Astrocyte (in vitro differentiated cells and primary cell): ENCODE measurements at regions not wholly inside any gene's neighbourhood (a gene's known extent, or its start where the extent isn't known, plus 50 kb on each side); places are given as distances from the start of the nearest gene placed in this dataset.

ENCODE experiments used
- DNase-seq: peaks from one replicate; pipeline ENCODE4 v3.0.0-alpha.2; 2010; ENCODE audit warnings: low read depth
- FAIRE-seq: peaks from 2 replicates; lab custom pipeline; 2011; peaks lifted over from hg19 to GRCh38; lab: Jason Lieb, UNC
- H2AFZ ChIP-seq: 2 replicates; pipeline ENCODE4 v1.6.0; 2012; ENCODE audit warnings: low read depth, low read length, inconsistent platforms
- H3K27ac ChIP-seq: 2 replicates; pipeline ENCODE4 v1.5.1; 2011; ENCODE audit warnings: low read depth, low read length, inconsistent platforms
- H3K27me3 ChIP-seq: 2 replicates; pipeline ENCODE4 v1.6.0; 2011; ENCODE audit warnings: low read length, inconsistent platforms; ENCODE audit not compliant: insufficient read depth
- H3K36me3 ChIP-seq: 2 replicates; pipeline ENCODE4 v1.5.1; 2011; ENCODE audit warnings: low read length, inconsistent platforms; ENCODE audit not compliant: insufficient read depth
- H3K4me1 ChIP-seq: 2 replicates; pipeline ENCODE4 v1.5.1; 2011; ENCODE audit warnings: low read length, inconsistent platforms; ENCODE audit not compliant: insufficient read depth
- H3K4me2 ChIP-seq: 2 replicates; pipeline ENCODE4 v1.6.0; 2012; ENCODE audit warnings: low read length, inconsistent platforms
- H3K4me3 ChIP-seq: 2 replicates; pipeline ENCODE4 v1.5.1; 2011; ENCODE audit warnings: low read depth, mild to moderate bottlenecking, low read length, inconsistent platforms; ENCODE audit not compliant: insufficient read depth
- H3K79me2 ChIP-seq: 2 replicates; pipeline ENCODE4 v1.6.0; 2012; ENCODE audit warnings: mild to moderate bottlenecking, low read length, inconsistent platforms; ENCODE audit not compliant: insufficient read depth
- H3K9ac ChIP-seq: 2 replicates; pipeline ENCODE4 v1.6.0; 2012; ENCODE audit warnings: mild to moderate bottlenecking, low read length, inconsistent platforms
- H3K9me3 ChIP-seq: 2 replicates; pipeline ENCODE4 v1.5.1; 2012; ENCODE audit warnings: low read depth, mild to moderate bottlenecking, low read length, inconsistent platforms; ENCODE audit not compliant: insufficient read depth
- H4K20me1 ChIP-seq: 2 replicates; pipeline ENCODE4 v1.6.0; 2012; ENCODE audit warnings: low read length, inconsistent platforms; ENCODE audit not compliant: insufficient read depth
- H3K27ac Mint-ChIP-seq: one replicate; pipeline ENCODE4 v1.8.0; 2021; ENCODE audit warnings: mild to moderate bottlenecking, mixed read lengths; ENCODE audit not compliant: unreplicated experiment
- H3K27me3 Mint-ChIP-seq: one replicate; pipeline ENCODE4 v1.8.0; 2021; ENCODE audit warnings: low read depth, mixed read lengths; ENCODE audit not compliant: unreplicated experiment
- H3K36me3 Mint-ChIP-seq: one replicate; pipeline ENCODE4 v1.8.0; 2021; ENCODE audit warnings: low read depth, mixed read lengths; ENCODE audit not compliant: unreplicated experiment
- H3K4me1 Mint-ChIP-seq: one replicate; pipeline ENCODE4 v1.8.0; 2021; ENCODE audit warnings: low read depth, mixed read lengths; ENCODE audit not compliant: unreplicated experiment
- H3K4me3 Mint-ChIP-seq: one replicate; pipeline ENCODE4 v1.8.0; 2021; ENCODE audit warnings: mild to moderate bottlenecking, moderate library complexity, mixed read lengths; ENCODE audit not compliant: unreplicated experiment
- H3K9me3 Mint-ChIP-seq: one replicate; pipeline ENCODE4 v1.8.0; 2021; ENCODE audit warnings: mild to moderate bottlenecking, mixed read lengths; ENCODE audit not compliant: unreplicated experiment
- EZH2 ChIP-seq: IDR thresholded peaks from 2 replicates; pipeline ENCODE4 v1.6.1; 2012; ENCODE audit warnings: mild to moderate bottlenecking, low read length, inconsistent platforms; ENCODE audit not compliant: insufficient read depth
- TF ChIP-seq, protein P1 (sequence below): IDR thresholded peaks from 2 replicates; pipeline ENCODE4 v1.5.1; 2011; ENCODE audit warnings: low read depth, mild to moderate bottlenecking, inconsistent platforms, low read length, moderate library complexity; ENCODE audit not compliant: insufficient read depth

DNA sequence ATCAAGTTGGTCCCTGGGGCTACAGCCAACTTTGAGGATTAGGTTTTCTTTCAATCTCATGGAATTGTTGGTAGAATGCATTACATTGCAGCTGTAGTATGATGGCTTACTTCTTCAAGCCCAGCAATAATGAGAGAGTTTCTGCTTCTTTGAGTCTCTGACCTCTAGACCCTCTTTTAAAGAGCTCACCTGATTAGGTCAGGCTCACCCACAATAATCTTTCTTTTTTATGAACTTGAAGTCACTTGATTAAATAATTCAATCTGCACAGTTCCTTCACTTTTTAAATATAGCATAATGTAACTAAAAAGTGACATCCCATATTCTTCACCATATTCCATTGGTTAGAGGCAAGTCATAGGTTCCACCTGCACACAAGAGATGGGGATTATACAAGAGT lies 547.5 kb upstream of the CT83 start:
- no peak for DNase-seq
- no peaks in the 10 kb centered on the region for H3K27me3 Mint-ChIP-seq
- peak; percentile 52 for FAIRE-seq

DNA sequence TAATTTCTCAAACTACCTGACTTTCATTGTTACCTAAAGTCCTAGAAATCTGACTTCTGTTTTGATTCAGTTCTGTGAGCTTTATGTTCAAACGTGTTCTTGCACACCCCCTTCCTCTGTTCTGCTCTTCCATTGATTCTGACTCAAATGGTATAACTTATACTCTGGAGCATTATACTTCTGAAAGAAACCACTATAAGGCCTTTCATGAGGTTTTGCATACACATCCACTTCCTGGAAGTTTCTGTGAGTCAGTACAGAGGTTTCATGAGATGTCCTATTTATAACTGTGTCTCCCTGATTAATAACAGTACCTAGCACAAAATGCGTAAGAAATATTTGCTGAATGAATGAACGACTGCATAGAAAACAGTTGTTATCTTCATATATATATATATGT lies 540.2 kb upstream of the CT83 start:
- H3K9me3 ChIP-seq: no peaks in the 10 kb centered on the region
- no peaks in the 10 kb centered on the region for H3K36me3 ChIP-seq
- H3K4me1 Mint-ChIP-seq: no peaks in the 10 kb centered on the region
- H3K4me1 ChIP-seq: no peaks in the 10 kb centered on the region
- TF ChIP-seq, protein P1, sequence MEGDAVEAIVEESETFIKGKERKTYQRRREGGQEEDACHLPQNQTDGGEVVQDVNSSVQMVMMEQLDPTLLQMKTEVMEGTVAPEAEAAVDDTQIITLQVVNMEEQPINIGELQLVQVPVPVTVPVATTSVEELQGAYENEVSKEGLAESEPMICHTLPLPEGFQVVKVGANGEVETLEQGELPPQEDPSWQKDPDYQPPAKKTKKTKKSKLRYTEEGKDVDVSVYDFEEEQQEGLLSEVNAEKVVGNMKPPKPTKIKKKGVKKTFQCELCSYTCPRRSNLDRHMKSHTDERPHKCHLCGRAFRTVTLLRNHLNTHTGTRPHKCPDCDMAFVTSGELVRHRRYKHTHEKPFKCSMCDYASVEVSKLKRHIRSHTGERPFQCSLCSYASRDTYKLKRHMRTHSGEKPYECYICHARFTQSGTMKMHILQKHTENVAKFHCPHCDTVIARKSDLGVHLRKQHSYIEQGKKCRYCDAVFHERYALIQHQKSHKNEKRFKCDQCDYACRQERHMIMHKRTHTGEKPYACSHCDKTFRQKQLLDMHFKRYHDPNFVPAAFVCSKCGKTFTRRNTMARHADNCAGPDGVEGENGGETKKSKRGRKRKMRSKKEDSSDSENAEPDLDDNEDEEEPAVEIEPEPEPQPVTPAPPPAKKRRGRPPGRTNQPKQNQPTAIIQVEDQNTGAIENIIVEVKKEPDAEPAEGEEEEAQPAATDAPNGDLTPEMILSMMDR: no peak
- no peak for TF ChIP-seq EZH2
- H3K79me2 ChIP-seq: no peaks in the 10 kb centered on the region
- no peak overlapping the region for H3K4me3 Mint-ChIP-seq
- H3K9ac ChIP-seq: no peak overlapping the region
- FAIRE-seq: no peak
- H4K20me1 ChIP-seq: no peaks in the 10 kb centered on the region
- no peak overlapping the region for H3K4me2 ChIP-seq
- H3K4me3 ChIP-seq: no peak overlapping the region
- H3K27ac ChIP-seq: no peak overlapping the region
- no peak overlapping the region for H3K27ac Mint-ChIP-seq
- H3K27me3 ChIP-seq: no peaks in the 10 kb centered on the region
- no peaks in the 10 kb centered on the region for H3K27me3 Mint-ChIP-seq
- no peak for DNase-seq
- H3K9me3 Mint-ChIP-seq: no peaks in the 10 kb centered on the region
- H3K36me3 Mint-ChIP-seq: no peaks in the 10 kb centered on the region
- no peak overlapping the region for H2AFZ ChIP-seq

More for the DNA sequence above, 547.5 kb upstream of the CT83 start:
- H3K9ac ChIP-seq: no peak overlapping the region
- no peak overlapping the region for H3K27ac Mint-ChIP-seq
- no peak overlapping the region for H2AFZ ChIP-seq
- H3K9me3 Mint-ChIP-seq: no peaks in the 10 kb centered on the region
- H3K36me3 Mint-ChIP-seq: no peaks in the 10 kb centered on the region
- H3K4me1 ChIP-seq: no peaks in the 10 kb centered on the region
- no peaks in the 10 kb centered on the region for H4K20me1 ChIP-seq
- H3K79me2 ChIP-seq: no peaks in the 10 kb centered on the region
- H3K4me2 ChIP-seq: no peak overlapping the region
- H3K27ac ChIP-seq: no peak overlapping the region
- no peaks in the 10 kb centered on the region for H3K9me3 ChIP-seq
- H3K4me3 ChIP-seq: no peak overlapping the region
- H3K36me3 ChIP-seq: no peaks in the 10 kb centered on the region
- H3K4me1 Mint-ChIP-seq: no peaks in the 10 kb centered on the region
- no peaks in the 10 kb centered on the region for H3K27me3 ChIP-seq
- TF ChIP-seq, protein P1: no peak
- no peak for TF ChIP-seq EZH2
- no peak overlapping the region for H3K4me3 Mint-ChIP-seq

DNA sequence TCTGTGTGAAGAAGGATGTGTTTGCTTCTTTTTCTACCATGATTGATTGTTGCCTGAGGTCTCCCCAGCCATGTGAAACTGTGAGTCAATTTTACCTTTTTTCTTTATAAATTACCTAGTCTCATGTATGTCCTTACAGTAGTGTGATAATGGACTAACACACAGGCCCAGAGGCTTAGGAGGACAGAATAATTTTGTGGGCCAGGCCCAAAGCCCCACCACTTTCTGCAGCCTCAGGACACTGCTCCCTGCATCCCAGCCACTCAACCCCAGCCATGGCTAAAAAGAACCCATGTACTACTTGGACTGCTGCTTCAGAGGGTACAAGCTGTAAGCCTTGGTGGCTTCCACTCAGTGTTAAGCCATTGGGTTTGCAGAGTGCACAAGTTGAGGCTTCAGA lies 512.7 kb upstream of the CT83 start:
- H4K20me1 ChIP-seq: no peaks in the 10 kb centered on the region
- Mint-ChIP-seq H3K4me3 (no peak overlapping the region), H3K4me1 (no peaks in the 10 kb centered on the region), H3K27ac (no peak overlapping the region), H3K9me3 (peaks cover 2% of the 10 kb centered on the region), H3K36me3 (no peaks in the 10 kb centered on the region), H3K27me3 (no peaks in the 10 kb centered on the region)
- DNase-seq: no peak
- H3K36me3 ChIP-seq: no peaks in the 10 kb centered on the region
- H3K4me1 ChIP-seq: no peaks in the 10 kb centered on the region
- H3K9ac ChIP-seq: no peak overlapping the region
- H3K79me2 ChIP-seq: no peaks in the 10 kb centered on the region
- H2AFZ ChIP-seq: no peak overlapping the region
- FAIRE-seq: no peak
- TF ChIP-seq, protein P1: no peak
- no peak for TF ChIP-seq EZH2
- H3K27ac ChIP-seq: no peak overlapping the region
- no peak overlapping the region for H3K4me3 ChIP-seq
- H3K27me3 ChIP-seq: no peaks in the 10 kb centered on the region
- no peaks in the 10 kb centered on the region for H3K9me3 ChIP-seq
- no peak overlapping the region for H3K4me2 ChIP-seq
